Activated CD4-positive, alpha-beta T cell treated with anti-CD3 and anti-CD28 coated beads, Interleukin-2, Interleukin-4, amounts not matched to agents 100 ng/mL and 50 ng/mL, durations not matched to agents 16 hours and 8 hours (primary cell): ENCODE measurements at regions not wholly inside any gene's neighbourhood (a gene's known extent, or its start where the extent isn't known, plus 50 kb on each side); places are given as distances from the start of the nearest gene placed in this dataset.
"Not testable (repeated sequence)": the region's sequence is repeated elsewhere in the genome, so short reads cannot be mapped to it uniquely, and the experiment has no call there.

Source experiments
- DNase-seq: peaks from one replicate; pipeline ENCODE4 v3.0.0-alpha.2; 2020; ENCODE audit warnings: low spot score

- no peak for DNase-seq
Observed at GRCh38 chr14:40119321-40119720, 687.1 kb upstream of the FBXO33 start.

DNA sequence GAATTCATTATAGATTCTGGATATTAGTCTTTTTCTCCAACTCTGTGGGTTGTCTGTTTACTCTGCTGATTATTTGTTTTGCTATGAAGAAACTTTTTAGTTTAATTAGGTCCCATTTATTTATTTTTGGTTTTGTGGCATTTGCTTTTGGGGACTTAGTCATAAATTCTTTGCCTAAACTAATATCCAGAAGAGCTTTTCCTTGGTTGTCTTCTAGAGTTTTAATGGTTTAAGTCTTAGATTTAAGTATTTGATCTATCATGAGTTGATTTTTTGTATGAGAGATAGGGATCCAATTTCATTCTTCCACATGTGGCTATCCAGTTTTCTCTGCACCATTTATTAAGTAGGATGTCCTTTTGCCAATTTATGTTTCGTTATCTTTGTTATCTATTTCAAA, 683.4 kb upstream of the FBXO33 start:
- no peak for DNase-seq

DNA sequence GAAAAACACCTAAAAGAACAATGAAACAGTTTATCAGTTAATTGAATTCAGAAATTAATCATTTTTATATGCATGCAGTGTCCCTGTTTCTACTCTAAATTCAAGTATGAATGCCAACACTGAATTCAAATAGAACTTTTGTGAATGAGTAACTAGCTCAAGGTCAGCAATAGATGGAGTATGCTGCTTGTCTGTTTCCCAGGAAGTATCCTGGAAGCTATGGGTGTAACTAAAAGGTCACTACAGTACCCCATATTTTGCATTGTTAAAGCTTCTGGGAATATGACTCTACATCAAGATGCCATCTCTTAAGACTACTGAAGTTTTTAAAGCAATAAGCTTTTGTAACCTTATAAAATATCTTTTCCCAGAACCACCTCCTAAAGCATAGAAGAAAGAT, 681.4 kb upstream of the FBXO33 start:
- DNase-seq = no peak

DNA sequence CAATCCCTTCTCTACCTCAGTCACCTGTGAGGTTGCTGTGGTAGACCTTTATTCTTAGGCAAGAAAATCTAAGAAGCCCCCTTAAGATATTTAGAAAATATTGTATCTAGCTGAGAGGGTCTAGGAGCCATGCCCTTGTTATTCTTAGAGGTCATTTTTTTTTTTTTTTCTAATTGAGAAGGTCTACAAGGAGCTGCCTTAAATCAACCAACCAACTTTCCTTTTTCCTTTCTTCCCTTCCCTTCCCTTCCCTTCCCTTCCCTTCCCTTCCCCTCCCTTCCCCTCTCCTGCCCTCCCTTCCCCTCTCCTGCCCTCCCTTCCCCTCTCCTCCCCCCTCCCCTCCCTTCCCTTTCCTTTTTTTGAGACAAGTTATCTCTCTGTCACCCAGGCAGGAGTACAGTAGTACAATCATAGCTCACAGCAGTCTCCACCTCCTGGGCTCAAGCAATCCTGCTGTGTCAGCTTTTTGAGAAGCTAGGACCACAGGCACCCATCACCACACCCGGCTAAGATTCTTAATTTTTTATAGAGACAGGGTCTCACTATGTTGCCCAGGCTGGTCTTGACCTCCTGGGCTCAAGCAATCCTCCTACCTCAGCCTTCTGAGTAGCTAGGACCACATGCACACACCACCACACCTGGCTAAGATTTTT, 668.4 kb upstream of the FBXO33 start:
- no peak for DNase-seq

- no peak for DNase-seq
Observed at GRCh38 chr14:40099316-40099715, 667.1 kb upstream of the FBXO33 start.

GRCh38 chr14:40098468-40098867, 666.2 kb upstream of the FBXO33 start:
- DNase-seq = no peak

GRCh38 chr14:40096968-40097367, 664.7 kb upstream of the FBXO33 start:
- no peak for DNase-seq

- DNase-seq = no peak
Observed at GRCh38 chr14:40093800-40094199, 661.6 kb upstream of the FBXO33 start.

GRCh38 chr14:40074169-40074568, 641.9 kb upstream of the FBXO33 start:
- DNase-seq = no peak

- no peak for DNase-seq
Observed at GRCh38 chr14:40072175-40072574, 639.9 kb upstream of the FBXO33 start.

DNA sequence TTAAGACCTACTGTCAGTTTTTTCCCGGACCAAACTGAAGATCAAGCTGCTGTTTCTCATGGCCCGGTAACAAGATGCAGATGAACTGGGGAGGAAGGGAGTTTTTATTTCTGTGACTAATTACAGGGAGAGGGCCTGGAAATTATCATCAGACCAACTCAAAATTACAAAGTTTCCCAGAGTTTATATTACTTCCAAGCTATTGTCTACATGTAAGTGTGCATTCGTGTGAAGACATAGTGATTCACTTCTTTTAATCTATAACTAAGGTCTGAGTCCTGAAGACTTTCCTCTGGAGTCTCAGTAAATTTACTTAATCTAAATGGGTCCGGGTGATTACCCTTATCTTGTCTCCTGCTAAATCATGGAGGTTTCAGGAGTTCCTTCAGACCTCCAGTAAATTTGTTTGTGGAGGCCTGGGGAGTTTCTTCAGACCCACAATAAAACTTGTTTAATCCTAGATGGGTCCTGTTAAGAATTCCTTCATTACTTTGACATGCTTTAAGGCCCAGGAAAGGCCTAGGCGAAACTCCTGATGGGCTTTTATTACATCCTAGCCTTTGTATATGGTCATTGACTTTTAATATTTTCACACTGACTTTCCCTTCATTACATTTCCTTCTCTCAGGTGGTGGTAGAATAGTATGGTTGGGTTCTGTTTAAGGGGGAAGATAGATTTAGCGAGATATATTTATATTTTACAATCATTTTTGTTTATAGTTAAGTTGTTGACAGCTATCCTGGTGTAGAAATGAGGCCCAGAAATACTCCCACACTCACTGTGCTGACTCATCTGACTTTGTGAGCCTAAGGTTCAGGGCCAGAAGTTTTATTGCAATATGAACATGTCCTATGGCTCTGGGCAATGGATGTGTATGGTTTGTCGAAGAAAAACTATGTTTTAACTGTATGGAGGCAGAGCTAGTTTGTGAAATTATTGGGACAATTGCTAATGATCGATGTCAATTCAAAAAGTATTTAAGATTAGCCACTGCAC, 627.0 kb upstream of the FBXO33 start:
- DNase-seq = no peak

DNA sequence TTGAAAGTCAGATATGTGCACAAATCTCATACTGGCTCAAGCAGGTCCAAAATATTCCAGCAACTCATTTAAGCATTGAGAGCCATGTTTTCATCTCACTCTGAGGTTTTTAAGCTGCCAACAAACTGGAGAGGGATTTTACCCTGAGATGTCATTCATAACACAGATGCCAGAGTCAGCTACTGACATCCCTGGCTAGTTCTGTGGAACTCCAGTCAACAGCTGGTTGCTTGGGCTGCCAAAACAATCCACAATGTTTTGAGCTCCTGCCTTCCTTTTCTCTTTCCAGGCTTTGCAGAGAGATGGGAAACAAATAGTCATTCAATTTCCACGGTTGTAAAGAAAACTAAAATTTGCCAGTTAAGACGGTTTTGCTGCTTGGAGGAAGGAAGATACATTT, 621.2 kb upstream of the FBXO33 start:
- DNase-seq = no peak

DNA sequence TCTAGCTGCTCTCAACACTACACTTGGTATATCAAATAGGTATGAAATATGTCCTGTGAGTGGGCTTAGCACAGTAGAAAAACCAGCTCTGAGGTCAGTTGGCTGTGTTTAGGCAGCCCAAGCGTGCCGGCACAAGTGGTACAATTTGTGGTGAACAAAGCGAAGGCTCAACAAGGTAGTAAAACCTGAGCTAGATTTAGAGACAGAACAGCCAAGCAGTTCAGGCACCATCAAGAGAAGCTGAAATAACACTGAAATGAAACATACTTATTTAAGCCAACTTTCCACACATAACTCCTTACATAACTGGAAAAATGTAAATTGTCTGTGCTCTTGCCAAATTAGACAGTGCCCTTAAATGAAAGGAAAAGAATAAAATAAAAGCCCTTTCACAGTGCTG, 596.8 kb upstream of the FBXO33 start:
- DNase-seq = no peak

DNA sequence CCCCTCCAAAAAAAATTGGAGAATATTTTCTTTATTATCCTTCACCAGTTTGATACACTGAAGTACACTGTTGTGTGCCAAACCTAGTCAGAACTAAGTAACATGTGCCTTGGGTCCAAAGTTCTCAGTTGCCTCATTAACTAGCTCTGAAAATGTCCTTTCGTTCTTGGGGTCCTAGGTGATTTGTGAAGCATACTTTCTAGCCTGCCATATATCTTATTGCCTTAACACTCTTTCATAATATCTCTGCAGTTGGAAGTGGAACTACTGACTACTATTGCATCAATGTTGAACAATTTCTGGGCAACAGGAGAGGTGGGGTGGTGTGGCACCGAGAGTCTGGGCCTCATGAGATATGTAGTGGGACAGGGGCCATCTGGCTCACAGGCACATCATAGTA, 592.9 kb upstream of the FBXO33 start:
- no peak for DNase-seq

GRCh38 chr14:40010961-40011360, 578.7 kb upstream of the FBXO33 start:
- DNase-seq = no peak

DNA sequence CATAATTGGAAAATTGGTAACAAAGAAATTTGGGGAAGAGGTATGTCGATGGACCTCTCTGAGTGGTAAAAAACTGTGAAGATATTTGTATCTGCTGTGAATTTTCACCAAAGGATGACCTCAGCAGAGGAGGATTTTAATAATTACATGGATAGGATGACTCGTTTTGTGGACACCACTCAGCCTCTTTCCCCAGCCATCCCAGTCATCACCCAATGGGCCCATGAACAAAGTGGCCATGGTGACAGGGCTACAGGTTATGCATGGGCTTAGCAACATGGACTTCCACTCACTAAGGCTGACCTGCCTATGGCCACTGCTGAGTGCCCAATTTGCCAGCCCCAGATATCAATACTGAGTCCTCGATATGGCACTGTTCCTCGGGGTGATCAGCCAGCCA, 577.5 kb upstream of the FBXO33 start:
- DNase-seq = no peak

DNA sequence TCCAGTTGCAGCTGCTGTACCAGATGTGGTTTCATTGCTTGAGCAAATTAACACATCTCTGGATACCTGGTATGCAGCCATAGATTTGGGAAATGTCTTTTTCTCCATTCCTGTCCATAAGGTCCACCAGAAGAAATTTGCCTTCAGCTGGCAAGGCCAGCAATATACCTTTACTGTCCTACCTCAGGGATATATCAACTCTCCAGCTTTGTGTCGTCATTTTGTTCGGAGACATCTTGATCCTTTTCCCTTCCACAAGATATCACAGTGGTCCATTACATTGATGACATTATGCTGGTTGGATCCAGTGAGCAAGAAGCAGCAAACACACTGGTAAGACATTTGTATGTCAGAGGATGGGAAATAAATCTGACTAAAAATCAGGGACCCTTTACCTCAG, 576.1 kb upstream of the FBXO33 start:
- DNase-seq = not testable (repeated sequence)

- DNase-seq = no peak
Observed at GRCh38 chr14:40004871-40005500, 572.8 kb upstream of the FBXO33 start.

DNA sequence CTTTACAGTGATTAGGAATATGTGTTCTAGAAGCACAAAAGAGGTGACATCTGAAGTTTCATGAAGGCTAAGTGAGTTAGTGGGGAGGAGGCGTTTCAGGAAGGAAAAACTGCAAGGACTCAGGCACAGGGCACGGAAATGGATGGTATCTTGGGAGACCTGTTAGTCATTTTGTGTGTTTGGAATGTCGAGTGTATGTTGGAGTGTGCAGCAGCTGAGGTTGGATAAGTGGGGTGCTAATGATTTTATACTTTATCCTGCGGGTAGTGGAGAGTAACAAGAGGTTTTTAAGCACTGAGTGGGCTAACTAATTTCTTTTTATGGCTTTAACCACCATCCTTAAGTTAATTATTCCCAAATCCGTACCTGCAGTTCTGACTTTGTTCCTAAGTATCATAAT, 571.5 kb upstream of the FBXO33 start:
- no peak for DNase-seq

GRCh38 chr14:39998854-39999253, 566.6 kb upstream of the FBXO33 start:
- DNase-seq = no peak

GRCh38 chr14:39998114-39998513, 565.9 kb upstream of the FBXO33 start:
- DNase-seq = no peak

GRCh38 chr14:39991041-39991440, 558.8 kb upstream of the FBXO33 start:
- DNase-seq = no peak

GRCh38 chr14:39988939-39989338, 556.7 kb upstream of the FBXO33 start:
- peak; percentile 5 for DNase-seq
